MM.1S (cell line): ENCODE measurements at regions not wholly inside any gene's neighbourhood (a gene's known extent, or its start where the extent isn't known, plus 50 kb on each side); places are given as distances from the start of the nearest gene placed in this dataset.

Experiments used
- DNase-seq: peaks from one replicate; pipeline ENCODE4 v3.0.0-alpha.2; 2015
- H2AFZ ChIP-seq: fragments of 300-600 bp; sonication (generic); 2 replicates; pipeline ENCODE4 v1.6.0; 2016; ENCODE audit warnings: antibody characterized with exemption, low read length
- H3F3A ChIP-seq: fragments of 300-600 bp; sonication (generic); 2 replicates; pipeline ENCODE4 v1.6.1; 2016; ENCODE audit warnings: mild to moderate bottlenecking, antibody characterized with exemption, low read length, moderate library complexity, mixed read lengths; ENCODE audit not compliant: insufficient read depth
- H3K27ac ChIP-seq: fragments of 300-600 bp; sonication (generic); 2 replicates; pipeline ENCODE4 v1.5.1; 2016; ENCODE audit warnings: mild to moderate bottlenecking, low read length
- H3K27me3 ChIP-seq: fragments of 300-600 bp; sonication (generic); replicated peaks from 2 replicates; pipeline ENCODE4 v1.6.0; 2016; ENCODE audit warnings: low read length; ENCODE audit not compliant: insufficient read depth
- H3K36me3 ChIP-seq: fragments of 300-600 bp; sonication (generic); replicated peaks from 2 replicates; pipeline ENCODE4 v1.6.1; 2016; ENCODE audit warnings: mild to moderate bottlenecking, low read length, mixed read lengths; ENCODE audit not compliant: insufficient read depth
- H3K4me1 ChIP-seq: fragments of 300-600 bp; sonication (generic); 2 replicates; pipeline ENCODE4 v1.6.1; 2016; ENCODE audit warnings: low read length, mixed read lengths
- H3K4me2 ChIP-seq: fragments of 300-600 bp; sonication (generic); 2 replicates; pipeline ENCODE4 v1.6.0; 2016; ENCODE audit warnings: low read depth, low read length
- H3K4me3 ChIP-seq: fragments of 300-600 bp; sonication (generic); 2 replicates; pipeline ENCODE4 v1.5.1; 2016; ENCODE audit warnings: low read length, mixed read lengths
- H3K79me2 ChIP-seq: fragments of 300-600 bp; sonication (generic); 2 replicates; pipeline ENCODE4 v1.6.1; 2016; ENCODE audit warnings: mixed run types, low read length, mixed read lengths
- H3K9ac ChIP-seq: fragments of 300-600 bp; sonication (generic); 2 replicates; pipeline ENCODE4 v1.6.1; 2016; ENCODE audit warnings: low read length, mixed read lengths
- H3K9me2 ChIP-seq: fragments of 300-600 bp; sonication (generic); replicated peaks from 2 replicates; pipeline ENCODE4 v1.6.1; 2016; ENCODE audit warnings: mild to moderate bottlenecking, low read length, mixed read lengths; ENCODE audit not compliant: insufficient read depth
- H3K9me3 ChIP-seq: fragments of 300-600 bp; sonication (generic); replicated peaks from 2 replicates; pipeline ENCODE4 v1.6.1; 2016; ENCODE audit warnings: mild to moderate bottlenecking, low read length, mixed read lengths; ENCODE audit not compliant: insufficient read depth
- H4K20me1 ChIP-seq: fragments of 300-600 bp; sonication (generic); 2 replicates; pipeline ENCODE4 v1.6.1; 2016; ENCODE audit warnings: mild to moderate bottlenecking, low read length, moderate library complexity, mixed read lengths; ENCODE audit not compliant: insufficient read depth
- CTCF ChIP-seq: fragments of 300-600 bp; sonication (generic); IDR thresholded peaks from 2 replicates; pipeline ENCODE4 v1.5.1; 2016; ENCODE audit warnings: antibody characterized with exemption, low read length, mixed read lengths
- EZH2 ChIP-seq: fragments of 300-600 bp; sonication (generic); optimal IDR thresholded peaks from 2 replicates; pipeline ENCODE3; 2017; ENCODE audit warnings: low read depth, mild to moderate bottlenecking, antibody characterized with exemption, low read length, mixed read lengths
- EZH2phosphoT487 ChIP-seq: fragments of 300-600 bp; sonication (generic); IDR thresholded peaks from 2 replicates; pipeline ENCODE4 v1.6.1; 2018; ENCODE audit warnings: antibody characterized with exemption, low read length

- Histone ChIP-seq H3K27me3 (no peaks in the 10 kb centered on the region), H3K27ac (no peak overlapping the region), H3K4me2 (no peak overlapping the region), H3K9me3 (no peaks in the 10 kb centered on the region), H3K79me2 (no peaks in the 10 kb centered on the region), H2AFZ (no peak overlapping the region), H3K4me1 (peaks cover 11% of the 10 kb centered on the region; the same call in 1 of the 2 replicates), H3F3A (no peaks in the 10 kb centered on the region), H3K9me2 (no peaks in the 10 kb centered on the region), H3K4me3 (no peak overlapping the region), H4K20me1 (no peaks in the 10 kb centered on the region), H3K9ac (no peak overlapping the region), H3K36me3 (no peaks in the 10 kb centered on the region)
- DNase-seq, result no peak
- TF ChIP-seq EZH2phosphoT487, result no peak
- no peak for TF ChIP-seq CTCF
- TF ChIP-seq EZH2, result no peak
Observed at GRCh38 chr13:44157606-44158005, 216.0 kb upstream of the SERP2 start.

DNA sequence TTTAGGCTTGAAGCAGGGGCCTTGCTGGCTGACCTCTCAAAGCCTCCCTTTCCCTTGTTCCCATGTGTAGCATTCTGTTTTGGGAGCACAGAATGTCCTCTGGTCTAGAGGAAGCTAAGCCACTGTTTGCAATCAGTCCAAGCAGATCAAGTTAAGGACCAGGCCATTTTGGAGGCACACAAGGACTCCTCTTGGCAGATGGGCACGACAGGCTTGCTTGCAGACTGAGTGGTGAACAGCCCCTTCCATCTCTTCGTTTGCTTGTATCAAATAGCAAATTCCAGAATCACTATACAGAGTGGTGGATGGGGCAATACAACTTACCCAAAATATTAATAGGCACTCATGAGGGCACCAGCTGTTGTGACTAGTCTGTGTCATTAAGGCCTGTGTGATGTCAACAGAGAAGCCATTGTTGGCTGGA is 215.5 kb upstream of the SERP2 start:
- no peaks in the 10 kb centered on the region for H3K27me3 ChIP-seq
- H3K79me2 ChIP-seq, result no peaks in the 10 kb centered on the region
- H3K4me3 ChIP-seq, result no peak overlapping the region
- H2AFZ ChIP-seq, result no peak overlapping the region
- no peak for DNase-seq
- H3K9ac ChIP-seq, result no peak overlapping the region
- no peaks in the 10 kb centered on the region for H3F3A ChIP-seq
- peaks cover 11% of the 10 kb centered on the region; the same call in 1 of the 2 replicates for H3K4me1 ChIP-seq
- H3K9me2 ChIP-seq, result no peaks in the 10 kb centered on the region
- H3K4me2 ChIP-seq, result no peak overlapping the region
- H4K20me1 ChIP-seq, result no peaks in the 10 kb centered on the region
- TF ChIP-seq EZH2 (no peak), EZH2phosphoT487 (no peak), CTCF (no peak)
- no peaks in the 10 kb centered on the region for H3K36me3 ChIP-seq
- H3K9me3 ChIP-seq, result no peaks in the 10 kb centered on the region
- no peak overlapping the region for H3K27ac ChIP-seq

DNA sequence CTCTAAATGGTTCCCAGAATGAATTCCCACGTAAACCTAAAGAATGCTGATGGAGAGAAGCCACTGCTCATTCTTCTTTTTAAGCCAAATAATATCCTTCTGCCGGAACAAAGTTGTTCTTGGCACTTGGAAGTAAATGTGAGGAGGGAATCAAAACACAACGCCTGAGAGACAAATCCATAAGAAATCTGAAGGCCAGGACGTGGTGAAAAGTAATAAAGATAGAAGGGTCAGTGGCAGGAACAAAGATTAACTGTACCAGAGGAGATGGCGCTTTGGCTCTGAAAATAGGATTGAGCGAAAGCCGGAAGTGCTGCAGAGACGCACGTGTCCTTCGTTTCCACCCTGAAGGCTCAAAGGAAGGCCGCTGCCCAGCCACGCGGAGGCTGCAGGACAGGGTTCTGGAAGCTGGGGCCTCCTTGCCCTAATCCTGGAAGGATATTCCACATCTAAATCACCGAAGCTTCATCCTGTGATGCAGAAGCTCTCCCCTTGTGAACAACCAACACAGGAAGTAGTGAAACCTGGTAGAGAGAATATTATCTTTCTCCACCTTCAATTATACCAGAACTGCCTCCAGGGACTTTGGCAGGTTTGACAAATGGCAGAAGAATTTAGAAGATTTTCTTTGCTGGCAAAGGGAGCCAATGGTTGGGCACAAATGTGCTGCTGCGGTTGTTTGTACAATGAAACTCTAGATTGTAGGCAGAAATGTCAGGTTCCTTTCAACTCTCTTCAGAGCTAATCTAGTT is 214.6 kb upstream of the SERP2 start:
- Histone ChIP-seq H3K27ac (no peak overlapping the region), H3K9me3 (no peaks in the 10 kb centered on the region), H3K4me2 (no peak overlapping the region), H3K4me1 (peaks cover 11% of the 10 kb centered on the region; the same call in 1 of the 2 replicates), H4K20me1 (no peaks in the 10 kb centered on the region), H3K4me3 (no peak overlapping the region), H2AFZ (no peak overlapping the region), H3K9me2 (no peaks in the 10 kb centered on the region), H3K9ac (no peak overlapping the region), H3K27me3 (no peaks in the 10 kb centered on the region), H3K79me2 (no peaks in the 10 kb centered on the region), H3F3A (no peaks in the 10 kb centered on the region), H3K36me3 (no peaks in the 10 kb centered on the region)
- no peak for DNase-seq
- TF ChIP-seq EZH2 (no peak), EZH2phosphoT487 (no peak), CTCF (no peak)
